NT2/D1 (cell line): ENCODE measurements at regions not wholly inside any gene's neighbourhood (a gene's known extent, or its start where the extent isn't known, plus 50 kb on each side); places are given as distances from the start of the nearest gene placed in this dataset.

Experiments
- YY1 ChIP-seq: IDR thresholded peaks from 2 replicates; pipeline ENCODE4 v1.6.1; 2011; ENCODE audit not compliant: insufficient read length, insufficient read depth
- ZNF274 ChIP-seq: IDR thresholded peaks from 2 replicates; pipeline ENCODE4 v1.6.1; 2011; ENCODE audit warnings: mild to moderate bottlenecking, low read depth, low read length

DNA sequence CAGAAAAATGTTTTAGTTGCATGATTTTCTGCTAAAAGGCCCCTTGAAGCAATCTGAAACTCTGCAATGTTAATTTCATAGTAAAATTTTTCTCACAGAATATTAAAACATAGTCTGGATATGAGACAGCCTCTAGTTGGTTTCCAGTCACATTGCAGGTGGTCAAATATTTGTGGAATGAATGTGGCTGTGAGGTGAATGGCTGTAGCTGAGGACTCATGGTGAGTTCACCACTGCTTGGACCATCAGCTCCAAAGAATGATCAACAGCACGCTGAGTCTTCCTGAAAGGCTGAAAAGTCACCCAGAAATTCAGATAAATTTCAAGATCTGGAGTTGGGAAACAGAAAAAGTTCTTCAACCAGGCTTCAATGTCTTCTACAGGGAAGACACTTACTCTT is 79.8 kb downstream of the MAT2B start:
- TF ChIP-seq YY1 = no peak
- no peak for TF ChIP-seq ZNF274
